Keratinocyte (primary cell): ENCODE measurements at regions not wholly inside any gene's neighbourhood (a gene's known extent, or its start where the extent isn't known, plus 50 kb on each side); places are given as distances from the start of the nearest gene placed in this dataset.

Source experiments
- DNase-seq: peaks from one replicate; pipeline ENCODE4 v3.0.0-alpha.2; 2011; ENCODE audit warnings: low read depth, missing footprints, low spot score
- FAIRE-seq: peaks from 2 replicates; lab custom pipeline; 2011; peaks lifted over from hg19 to GRCh38; lab: Jason Lieb, UNC
- H2AFZ ChIP-seq: 2 replicates; pipeline ENCODE4 v1.6.0; 2012; ENCODE audit warnings: low read length, control low read depth, inconsistent platforms; ENCODE audit not compliant: control insufficient read depth
- H3K27ac ChIP-seq: 2 replicates; pipeline ENCODE4 v1.5.1; 2011; ENCODE audit warnings: low read length; ENCODE audit not compliant: control insufficient read depth, insufficient read depth
- H3K27me3 ChIP-seq: 3 replicates; pipeline ENCODE4 v1.6.0; 2011; ENCODE audit warnings: low read length; ENCODE audit not compliant: control insufficient read depth, insufficient read depth; ENCODE audit errors: extremely low read depth
- H3K36me3 ChIP-seq, 2 experiments: 2 replicates in 1 of 2; 3 replicates in 1 of 2; pipeline ENCODE4 v1.5.1; 2011; ENCODE audit warnings: low read length in 2 of 2, mild to moderate bottlenecking in 1 of 2; ENCODE audit not compliant: control insufficient read depth in 2 of 2, insufficient read depth in 2 of 2; ENCODE audit errors: extremely low read depth in 1 of 2
- H3K4me1 ChIP-seq: 3 replicates; pipeline ENCODE4 v1.5.1; 2011; ENCODE audit warnings: low read length; ENCODE audit not compliant: control insufficient read depth, insufficient read depth; ENCODE audit errors: extremely low read depth
- H3K4me2 ChIP-seq: 3 replicates; pipeline ENCODE4 v1.6.0; 2011; ENCODE audit warnings: low read depth, low read length; ENCODE audit not compliant: control insufficient read depth, insufficient read depth; ENCODE audit errors: extremely low read depth
- H3K4me3 ChIP-seq, 3 experiments: fragments of 200-600 bp in 1 of 3; sonication (generic) in 1 of 3; 2 replicates in 2 of 3; 3 replicates in 1 of 3; pipeline ENCODE4 v1.5.1; 2011 to 2016; ENCODE audit warnings: low read length in 3 of 3, mild to moderate bottlenecking in 3 of 3, control low read depth in 2 of 3, inconsistent platforms in 1 of 3, low read depth in 1 of 3, mixed read lengths in 1 of 3, mixed run types in 1 of 3, moderate library complexity in 1 of 3; ENCODE audit not compliant: control insufficient read depth in 2 of 3, insufficient read depth in 2 of 3; ENCODE audit errors: extremely low read depth in 1 of 3
- H3K79me2 ChIP-seq: 2 replicates; pipeline ENCODE4 v1.6.0; 2012; ENCODE audit warnings: low read length; ENCODE audit not compliant: control insufficient read depth, insufficient read depth
- H3K9ac ChIP-seq: 3 replicates; pipeline ENCODE4 v1.6.0; 2011; ENCODE audit warnings: low read length; ENCODE audit not compliant: control insufficient read depth, insufficient read depth; ENCODE audit errors: extremely low read depth
- H3K9me1 ChIP-seq: 3 replicates; pipeline ENCODE4 v1.6.0; 2011; ENCODE audit warnings: low read length; ENCODE audit not compliant: control insufficient read depth, insufficient read depth; ENCODE audit errors: extremely low read depth
- H3K9me3 ChIP-seq: 2 replicates; pipeline ENCODE4 v1.5.1; 2012; ENCODE audit warnings: low read depth, low read length; ENCODE audit not compliant: control insufficient read depth
- H4K20me1 ChIP-seq: 3 replicates; pipeline ENCODE4 v1.6.0; 2011; ENCODE audit warnings: low read length; ENCODE audit not compliant: control insufficient read depth, insufficient read depth; ENCODE audit errors: extremely low read depth
- CTCF ChIP-seq, 3 experiments: IDR thresholded peaks in 1 of 3; conservative IDR thresholded peaks in 1 of 3; optimal IDR thresholded peaks in 1 of 3; 2 replicates in 2 of 3; 3 replicates in 1 of 3; pipeline versions ENCODE3 to v1.5.1; 2011; ENCODE audit warnings: low read length in 3 of 3, mild to moderate bottlenecking in 3 of 3, moderate library complexity in 2 of 3, control low read depth in 1 of 3, inconsistent platforms in 1 of 3; ENCODE audit not compliant: insufficient read depth in 2 of 3; ENCODE audit errors: extremely low read depth in 1 of 3
- EZH2 ChIP-seq: IDR thresholded peaks from one replicate; pipeline ENCODE4 v1.6.1; 2012; ENCODE audit warnings: inconsistent platforms, mild to moderate bottlenecking, low read length, moderate library complexity
- dilution Hi-C: fragments of 300-500 bp; cut with MboI; formaldehyde crosslinking; loops from one replicate; pipeline ENCODE4 v1.7.0; 2020; ENCODE audit warnings: low sequenced_read_pairs; ENCODE audit not compliant: extremely low pct_ligation_motif_present

- dilution Hi-C loops = no loop called here
- DNase-seq (no peak), FAIRE-seq (no peak)
Measured at GRCh38 chr20:40254023-40254772, 434.8 kb downstream of the MAFB start.

GRCh38 chr20:40251284-40251932 lies 437.6 kb downstream of the MAFB start:
- H3K9ac ChIP-seq = no peak overlapping the region
- no peak overlapping the region for H3K4me2 ChIP-seq
- no peaks in the 10 kb centered on the region for H3K4me1 ChIP-seq
- no peaks in the 10 kb centered on the region for H3K79me2 ChIP-seq
- no peaks in the 10 kb centered on the region for H3K9me3 ChIP-seq
- TF ChIP-seq CTCF (optimal IDR thresholded peaks at IDR 0.05 in 1 of 3, IDR thresholded peaks at IDR 0.05 in 1 of 3, conservative IDR thresholded peaks at IDR 0.05 in 1 of 3; ENCODE audit: extremely low read depth in 1 of 3, insufficient read depth in 2 of 3, low read length in 3 of 3) (peak; percentile 75 to 92 (median 84)), EZH2 (no peak)
- peak; percentile 57 for FAIRE-seq
- H3K4me3 ChIP-seq = no peak overlapping the region
- no peaks in the 10 kb centered on the region for H3K9me1 ChIP-seq
- no peaks in the 10 kb centered on the region for H3K36me3 ChIP-seq
- H4K20me1 ChIP-seq = no peaks in the 10 kb centered on the region
- dilution Hi-C loops = no loop called here
- no peak overlapping the region for H3K27ac ChIP-seq
- no peak overlapping the region for H2AFZ ChIP-seq
- no peaks in the 10 kb centered on the region for H3K27me3 ChIP-seq
- no peak for DNase-seq

More at GRCh38 chr20:40254023-40254772, 434.8 kb downstream of the MAFB start:
- Histone ChIP-seq H2AFZ (no peak overlapping the region), H4K20me1 (no peaks in the 10 kb centered on the region), H3K27me3 (no peaks in the 10 kb centered on the region), H3K9me1 (no peaks in the 10 kb centered on the region), H3K4me2 (no peak overlapping the region), H3K36me3 (no peaks in the 10 kb centered on the region), H3K79me2 (no peaks in the 10 kb centered on the region), H3K27ac (no peak overlapping the region), H3K9me3 (no peaks in the 10 kb centered on the region), H3K9ac (no peak overlapping the region), H3K4me3 (no peak overlapping the region), H3K4me1 (no peaks in the 10 kb centered on the region)
- no peak for TF ChIP-seq CTCF (optimal IDR thresholded peaks at IDR 0.05 in 1 of 3, IDR thresholded peaks at IDR 0.05 in 1 of 3, conservative IDR thresholded peaks at IDR 0.05 in 1 of 3; ENCODE audit: extremely low read depth in 1 of 3, insufficient read depth in 2 of 3, low read length in 3 of 3)
- no peak for TF ChIP-seq EZH2
